DOHH2 (cell line): ENCODE measurements at regions not wholly inside any gene's neighbourhood (a gene's known extent, or its start where the extent isn't known, plus 50 kb on each side); places are given as distances from the start of the nearest gene placed in this dataset.

ENCODE experiments used
- H3F3A ChIP-seq: fragments of 200-600 bp; sonication (generic), shearing (Covaris generic); 2 replicates; pipeline ENCODE4 v1.6.0; 2016; ENCODE audit warnings: antibody characterized with exemption, mild to moderate bottlenecking; ENCODE audit not compliant: control insufficient read depth, insufficient read depth
- H3K27ac ChIP-seq: fragments of 200-600 bp; sonication (generic); 2 replicates; pipeline ENCODE4 v1.5.1; 2014; ENCODE audit warnings: low read depth, mild to moderate bottlenecking, low read length, moderate library complexity
- H3K27me3 ChIP-seq: fragments of 200-600 bp; sonication (generic); 2 replicates; pipeline ENCODE4 v1.6.1; 2014; ENCODE audit warnings: mild to moderate bottlenecking, low read length, mixed read lengths; ENCODE audit not compliant: control insufficient read depth
- H3K36me3 ChIP-seq: fragments of 200-600 bp; sonication (generic); 2 replicates; pipeline ENCODE4 v1.6.1; 2014; ENCODE audit warnings: mild to moderate bottlenecking, low read length, moderate library complexity, mixed read lengths; ENCODE audit not compliant: control insufficient read depth
- H3K4me1 ChIP-seq: fragments of 200-600 bp; sonication (generic); 2 replicates; pipeline ENCODE4 v1.6.1; 2014; ENCODE audit warnings: mild to moderate bottlenecking, low read length, mixed read lengths; ENCODE audit not compliant: control insufficient read depth
- H3K4me2 ChIP-seq: fragments of 200-600 bp; sonication (generic); 2 replicates; pipeline ENCODE4 v1.6.0; 2014; ENCODE audit warnings: mild to moderate bottlenecking, low read length, moderate library complexity
- H3K4me3 ChIP-seq: fragments of 200-600 bp; sonication (generic); 2 replicates; pipeline ENCODE4 v1.5.1; 2014; ENCODE audit warnings: mild to moderate bottlenecking, low read length, mixed read lengths
- H3K79me2 ChIP-seq: fragments of 200-600 bp; sonication (generic); 2 replicates; pipeline ENCODE4 v1.6.1; 2014; ENCODE audit warnings: mild to moderate bottlenecking, low read length, mixed read lengths; ENCODE audit not compliant: control insufficient read depth
- H3K9me2 ChIP-seq: fragments of 200-600 bp; sonication (generic); replicated peaks from 2 replicates; pipeline ENCODE4 v1.6.1; 2014; ENCODE audit warnings: mild to moderate bottlenecking, low read length, mixed read lengths; ENCODE audit not compliant: control insufficient read depth
- H3K9me3 ChIP-seq: fragments of 200-600 bp; sonication (generic); 2 replicates; pipeline ENCODE4 v1.6.1; 2014; ENCODE audit warnings: antibody characterized with exemption, low read length, mixed read lengths; ENCODE audit not compliant: control insufficient read depth, insufficient read depth
- H4K20me1 ChIP-seq: fragments of 200-600 bp; sonication (generic); 2 replicates; pipeline ENCODE4 v1.6.0; 2014; ENCODE audit warnings: low read depth, mild to moderate bottlenecking, antibody characterized with exemption, low read length, moderate library complexity; ENCODE audit not compliant: control insufficient read depth, insufficient read depth
- EZH2phosphoT487 ChIP-seq: fragments of 200-600 bp; sonication (generic); IDR thresholded peaks from 2 replicates; pipeline ENCODE4 v1.6.1; 2017; ENCODE audit warnings: borderline replicate concordance, mild to moderate bottlenecking, antibody characterized with exemption, low read length, moderate library complexity, mixed read lengths
- TF ChIP-seq, protein P1 (sequence below): fragments of 200-600 bp; sonication (generic); IDR thresholded peaks from one replicate; pipeline ENCODE4 v1.5.1; 2014; ENCODE audit warnings: antibody characterized with exemption, mild to moderate bottlenecking, low read depth, low read length; ENCODE audit not compliant: poor library complexity, severe bottlenecking

DNA sequence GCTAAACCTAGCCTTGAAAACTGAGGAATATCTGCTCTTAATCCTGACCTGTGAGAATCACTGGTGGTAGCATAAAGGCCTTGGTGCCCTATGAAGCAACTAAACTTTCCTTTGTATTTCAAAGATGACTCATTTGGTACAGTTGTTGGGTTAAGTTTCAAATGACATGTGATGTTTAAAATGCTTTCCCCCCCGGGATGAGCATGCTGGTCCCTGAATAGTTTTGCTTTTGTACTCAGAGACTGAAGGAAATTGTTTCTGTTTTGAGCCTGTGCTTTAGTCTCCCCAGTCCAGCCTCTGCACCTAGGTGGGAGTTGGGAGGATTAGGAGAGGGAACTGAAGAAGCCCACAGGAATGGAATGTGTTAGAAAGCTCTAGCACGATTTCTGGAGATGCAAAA lies 258.9 kb upstream of the NPY start:
- TF ChIP-seq, protein P1, sequence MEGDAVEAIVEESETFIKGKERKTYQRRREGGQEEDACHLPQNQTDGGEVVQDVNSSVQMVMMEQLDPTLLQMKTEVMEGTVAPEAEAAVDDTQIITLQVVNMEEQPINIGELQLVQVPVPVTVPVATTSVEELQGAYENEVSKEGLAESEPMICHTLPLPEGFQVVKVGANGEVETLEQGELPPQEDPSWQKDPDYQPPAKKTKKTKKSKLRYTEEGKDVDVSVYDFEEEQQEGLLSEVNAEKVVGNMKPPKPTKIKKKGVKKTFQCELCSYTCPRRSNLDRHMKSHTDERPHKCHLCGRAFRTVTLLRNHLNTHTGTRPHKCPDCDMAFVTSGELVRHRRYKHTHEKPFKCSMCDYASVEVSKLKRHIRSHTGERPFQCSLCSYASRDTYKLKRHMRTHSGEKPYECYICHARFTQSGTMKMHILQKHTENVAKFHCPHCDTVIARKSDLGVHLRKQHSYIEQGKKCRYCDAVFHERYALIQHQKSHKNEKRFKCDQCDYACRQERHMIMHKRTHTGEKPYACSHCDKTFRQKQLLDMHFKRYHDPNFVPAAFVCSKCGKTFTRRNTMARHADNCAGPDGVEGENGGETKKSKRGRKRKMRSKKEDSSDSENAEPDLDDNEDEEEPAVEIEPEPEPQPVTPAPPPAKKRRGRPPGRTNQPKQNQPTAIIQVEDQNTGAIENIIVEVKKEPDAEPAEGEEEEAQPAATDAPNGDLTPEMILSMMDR, result no peak
- no peak for TF ChIP-seq EZH2phosphoT487
- no peaks in the 10 kb centered on the region for H3K36me3 ChIP-seq
- no peak overlapping the region for H3K27ac ChIP-seq
- H3K4me1 ChIP-seq, result no peaks in the 10 kb centered on the region
- no peaks in the 10 kb centered on the region for H3F3A ChIP-seq
- no peaks in the 10 kb centered on the region for H3K9me2 ChIP-seq
- no peaks in the 10 kb centered on the region for H3K9me3 ChIP-seq
- no peaks in the 10 kb centered on the region for H4K20me1 ChIP-seq
- no peaks in the 10 kb centered on the region for H3K27me3 ChIP-seq
- H3K4me3 ChIP-seq, result no peak overlapping the region
- H3K79me2 ChIP-seq, result no peaks in the 10 kb centered on the region
- H3K4me2 ChIP-seq, result no peak overlapping the region

DNA sequence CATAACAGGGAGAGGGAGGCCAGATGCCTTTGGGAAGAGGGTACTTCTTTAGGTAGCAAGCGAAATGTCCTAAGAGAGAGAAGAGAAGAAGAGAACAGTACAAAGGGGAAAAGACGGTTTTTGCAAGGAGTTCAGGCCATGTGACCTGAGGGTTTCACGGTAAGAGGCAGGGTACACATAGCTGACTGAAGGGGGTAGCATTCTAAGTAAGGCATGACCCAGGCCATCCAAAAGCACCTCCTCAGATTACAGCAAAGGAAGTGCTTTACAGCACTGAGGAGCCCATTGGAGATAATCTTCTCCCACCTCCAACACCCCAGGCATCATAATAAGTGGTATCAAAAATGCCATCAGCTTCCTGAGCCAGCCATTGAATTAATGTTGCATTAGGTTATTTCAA lies 258.2 kb upstream of the NPY start:
- H3K27me3 ChIP-seq, result no peaks in the 10 kb centered on the region
- no peaks in the 10 kb centered on the region for H3K79me2 ChIP-seq
- no peaks in the 10 kb centered on the region for H3K9me2 ChIP-seq
- no peaks in the 10 kb centered on the region for H3K9me3 ChIP-seq
- H4K20me1 ChIP-seq, result no peaks in the 10 kb centered on the region
- H3K4me1 ChIP-seq, result no peaks in the 10 kb centered on the region
- H3F3A ChIP-seq, result no peaks in the 10 kb centered on the region
- no peak overlapping the region for H3K4me2 ChIP-seq
- H3K27ac ChIP-seq, result no peak overlapping the region
- no peak for TF ChIP-seq EZH2phosphoT487
- TF ChIP-seq, protein P1, result no peak
- H3K36me3 ChIP-seq, result no peaks in the 10 kb centered on the region
- no peak overlapping the region for H3K4me3 ChIP-seq

DNA sequence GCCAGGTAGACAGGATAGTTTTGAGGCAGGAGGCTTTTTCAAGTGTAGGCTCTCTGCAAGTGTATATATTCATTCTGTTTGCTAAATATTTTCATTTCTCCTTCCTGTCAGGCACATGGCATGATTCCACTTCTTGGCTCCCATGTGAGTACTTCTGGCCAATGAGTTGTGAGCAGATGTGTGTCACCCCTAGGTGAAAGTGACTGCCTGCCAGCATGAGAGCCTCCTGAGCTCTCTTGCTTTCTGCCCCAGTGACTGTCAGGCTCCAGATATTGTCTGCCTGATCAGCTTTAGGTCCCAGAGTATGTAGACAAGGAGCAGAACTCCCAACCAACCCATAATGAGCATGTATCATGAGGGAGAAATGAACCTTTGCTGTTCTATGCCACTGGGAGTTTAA lies 257.6 kb upstream of the NPY start:
- Histone ChIP-seq H3K36me3 (no peaks in the 10 kb centered on the region), H3K4me3 (no peak overlapping the region)

More for the DNA sequence above, 257.6 kb upstream of the NPY start:
- Histone ChIP-seq H3K9me3 (no peaks in the 10 kb centered on the region), H3K79me2 (no peaks in the 10 kb centered on the region), H3F3A (no peaks in the 10 kb centered on the region), H4K20me1 (no peaks in the 10 kb centered on the region), H3K9me2 (no peaks in the 10 kb centered on the region), H3K4me2 (no peak overlapping the region), H3K27me3 (no peaks in the 10 kb centered on the region), H3K27ac (no peak overlapping the region), H3K4me1 (no peaks in the 10 kb centered on the region)
- TF ChIP-seq, protein P1, result no peak
- TF ChIP-seq EZH2phosphoT487, result no peak
